ENCODE measurements at regions not wholly inside any gene's neighbourhood (a gene's known extent, or its start where the extent isn't known, plus 50 kb on each side); places are given as distances from the start of the nearest gene placed in this dataset.

DNA sequence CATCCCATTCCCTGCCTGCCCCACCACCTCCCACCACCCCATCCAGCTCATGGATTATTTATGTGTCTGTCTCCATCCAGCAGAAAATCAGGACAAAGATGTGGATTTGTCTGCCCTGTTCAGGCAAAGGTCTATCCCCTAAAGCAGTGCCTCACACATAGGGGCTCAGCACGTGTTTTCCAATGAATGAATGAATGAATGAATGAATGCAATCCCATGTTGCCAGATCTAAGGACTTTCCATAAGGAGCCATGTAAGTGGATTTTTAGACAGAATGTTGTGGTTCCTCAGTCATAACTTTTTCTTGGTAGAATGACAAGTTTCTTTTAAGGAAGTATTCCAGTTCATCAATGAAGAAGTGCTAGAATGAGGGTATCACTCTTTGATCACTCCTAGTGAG lies 133.7 kb downstream of the RNASET2 start:
- DNase-seq (ENCODE audit: low spot score) = no peak
- no peaks in the 10 kb centered on the region for H3K4me1 ChIP-seq (ENCODE audit: insufficient read depth, low read length)
- H4K20me1 ChIP-seq (ENCODE audit: insufficient read depth, low read length) = no peaks in the 10 kb centered on the region
- no peak overlapping the region for H2AFZ ChIP-seq (ENCODE audit: low read length)
- H3K9me3 ChIP-seq (ENCODE audit: low read length) = no peaks in the 10 kb centered on the region
- FAIRE-seq = no peak
- H3K36me3 ChIP-seq (replicated peaks in 1 of 2; ENCODE audit: control insufficient read depth in 1 of 2, insufficient read depth in 2 of 2, low read length in 2 of 2) = no peaks in the 10 kb centered on the region
- no peaks in the 10 kb centered on the region for H3K79me2 ChIP-seq (ENCODE audit: insufficient read depth, low read length)
- no peaks in the 10 kb centered on the region; a peak in 1 of 5 replicates for H3K27me3 ChIP-seq (ENCODE audit: control insufficient read depth in 1 of 2, insufficient read depth in 2 of 2, low read length in 2 of 2)
- H3K9ac ChIP-seq (ENCODE audit: insufficient read depth, low read depth, low read length) = no peak overlapping the region
- in situ Hi-C loops (cut with HindIII; ENCODE audit: extremely low pct_ligation_motif_present, low pct_unique_long_range_greater_than_20kb) (no loop called here), intact Hi-C loops (cut with micrococcal nuclease; ENCODE audit: unreplicated experiment) (no loop called here)
- no peak overlapping the region for H3K4me2 ChIP-seq (ENCODE audit: low read depth, low read length)
- H3K4me3 ChIP-seq (replicated peaks in 1 of 3; ENCODE audit: insufficient read depth in 1 of 3, low read depth in 2 of 3, low read length in 3 of 3) = no peak overlapping the region
- ChIA-PET POLR2A (no interaction called here), CTCF (ENCODE audit: low intra/inter-chr PET ratio, low total read pairs) (no interaction called here)
- TF ChIP-seq, protein P1, sequence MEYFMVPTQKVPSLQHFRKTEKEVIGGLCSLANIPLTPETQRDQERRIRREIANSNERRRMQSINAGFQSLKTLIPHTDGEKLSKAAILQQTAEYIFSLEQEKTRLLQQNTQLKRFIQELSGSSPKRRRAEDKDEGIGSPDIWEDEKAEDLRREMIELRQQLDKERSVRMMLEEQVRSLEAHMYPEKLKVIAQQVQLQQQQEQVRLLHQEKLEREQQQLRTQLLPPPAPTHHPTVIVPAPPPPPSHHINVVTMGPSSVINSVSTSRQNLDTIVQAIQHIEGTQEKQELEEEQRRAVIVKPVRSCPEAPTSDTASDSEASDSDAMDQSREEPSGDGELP (IDR thresholded peaks at IDR 0.05; ENCODE audit: borderline replicate concordance, low read depth) = no peak
- TF ChIP-seq EHMT2 (IDR thresholded peaks at IDR 0.05; ENCODE audit: borderline replicate concordance, low read depth, low read length) (no peak), ZNF782 (CRISPR knock-in tag; IDR thresholded peaks at IDR 0.05; ENCODE audit: borderline replicate concordance) (no peak), ZNF607 (CRISPR knock-in tag; IDR thresholded peaks at IDR 0.05; ENCODE audit: borderline replicate concordance) (no peak), PHF8 (CRISPR knock-in tag; IDR thresholded peaks at IDR 0.05) (no peak), KDM5A (IDR thresholded peaks at IDR 0.05; ENCODE audit: borderline replicate concordance, low read length) (no peak), GATAD2A (CRISPR knock-in tag; IDR thresholded peaks at IDR 0.05) (no peak), ZNF749 (CRISPR knock-in tag; IDR thresholded peaks at IDR 0.05; ENCODE audit: borderline replicate concordance) (no peak), HMGA1 (CRISPR knock-in tag; conservative IDR thresholded peaks at IDR 0.05) (no peak), KDM1A (CRISPR knock-in tag; IDR thresholded peaks at IDR 0.05) (no peak)
- TF ChIP-seq, protein P2, sequence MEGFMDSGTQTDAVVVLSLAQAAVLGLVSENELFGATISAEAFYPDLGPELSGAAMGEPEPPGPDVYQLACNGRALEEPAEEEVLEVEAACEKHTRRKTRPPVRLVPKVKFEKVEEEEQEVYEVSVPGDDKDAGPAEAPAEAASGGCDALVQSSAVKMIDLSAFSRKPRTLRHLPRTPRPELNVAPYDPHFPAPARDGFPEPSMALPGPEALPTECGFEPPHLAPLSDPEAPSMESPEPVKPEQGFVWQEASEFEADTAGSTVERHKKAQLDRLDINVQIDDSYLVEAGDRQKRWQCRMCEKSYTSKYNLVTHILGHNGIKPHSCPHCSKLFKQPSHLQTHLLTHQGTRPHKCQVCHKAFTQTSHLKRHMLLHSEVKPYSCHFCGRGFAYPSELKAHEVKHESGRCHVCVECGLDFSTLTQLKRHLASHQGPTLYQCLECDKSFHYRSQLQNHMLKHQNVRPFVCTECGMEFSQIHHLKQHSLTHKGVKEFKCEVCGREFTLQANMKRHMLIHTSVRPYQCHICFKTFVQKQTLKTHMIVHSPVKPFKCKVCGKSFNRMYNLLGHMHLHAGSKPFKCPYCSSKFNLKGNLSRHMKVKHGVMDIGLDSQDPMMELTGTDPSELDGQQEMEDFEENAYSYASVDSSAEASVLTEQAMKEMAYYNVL (CRISPR knock-in tag; IDR thresholded peaks at IDR 0.05; ENCODE audit: borderline replicate concordance) = no peak
- TF ChIP-seq, protein P3, sequence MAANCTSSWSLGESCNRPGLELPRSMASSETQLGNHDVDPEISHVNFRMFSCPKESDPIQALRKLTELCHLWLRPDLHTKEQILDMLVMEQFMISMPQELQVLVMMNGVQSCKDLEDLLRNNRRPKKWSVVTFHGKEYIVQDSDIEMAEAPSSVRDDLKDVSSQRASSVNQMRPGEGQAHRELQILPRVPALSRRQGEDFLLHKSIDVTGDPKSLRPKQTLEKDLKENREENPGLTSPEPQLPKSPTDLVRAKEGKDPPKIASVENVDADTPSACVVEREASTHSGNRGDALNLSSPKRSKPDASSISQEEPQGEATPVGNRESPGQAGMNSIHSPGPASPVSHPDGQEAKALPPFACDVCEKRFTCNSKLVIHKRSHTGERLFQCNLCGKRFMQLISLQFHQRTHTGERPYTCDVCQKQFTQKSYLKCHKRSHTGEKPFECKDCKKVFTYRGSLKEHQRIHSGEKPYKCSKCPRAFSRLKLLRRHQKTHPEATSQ (CRISPR knock-in tag; IDR thresholded peaks at IDR 0.05; ENCODE audit: borderline replicate concordance) = no peak
- TF ChIP-seq, protein P4, sequence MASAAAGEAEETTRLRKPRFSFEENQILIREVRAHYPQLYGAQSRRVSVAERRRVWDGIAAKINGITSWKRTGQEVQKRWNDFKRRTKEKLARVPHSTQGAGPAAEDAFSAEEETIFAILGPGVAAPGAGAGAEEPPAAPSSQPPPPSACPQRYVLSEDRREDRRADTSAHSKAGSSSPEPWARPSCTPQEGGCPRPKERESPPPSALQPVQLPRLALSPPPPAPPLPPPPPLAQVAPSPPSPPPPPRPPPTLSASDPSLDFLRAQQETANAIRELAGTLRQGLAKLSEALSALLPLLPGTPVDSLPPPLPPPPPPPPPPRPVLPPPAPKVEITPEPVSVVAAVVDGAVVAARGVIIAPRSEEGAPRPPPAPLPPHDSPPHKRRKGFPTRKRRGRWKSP (CRISPR knock-in tag; IDR thresholded peaks at IDR 0.05) = no peak
- TF ChIP-seq, protein P5, sequence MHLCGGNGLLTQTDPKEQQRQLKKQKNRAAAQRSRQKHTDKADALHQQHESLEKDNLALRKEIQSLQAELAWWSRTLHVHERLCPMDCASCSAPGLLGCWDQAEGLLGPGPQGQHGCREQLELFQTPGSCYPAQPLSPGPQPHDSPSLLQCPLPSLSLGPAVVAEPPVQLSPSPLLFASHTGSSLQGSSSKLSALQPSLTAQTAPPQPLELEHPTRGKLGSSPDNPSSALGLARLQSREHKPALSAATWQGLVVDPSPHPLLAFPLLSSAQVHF (CRISPR knock-in tag; IDR thresholded peaks at IDR 0.05) = no peak
- TF ChIP-seq, protein P6, sequence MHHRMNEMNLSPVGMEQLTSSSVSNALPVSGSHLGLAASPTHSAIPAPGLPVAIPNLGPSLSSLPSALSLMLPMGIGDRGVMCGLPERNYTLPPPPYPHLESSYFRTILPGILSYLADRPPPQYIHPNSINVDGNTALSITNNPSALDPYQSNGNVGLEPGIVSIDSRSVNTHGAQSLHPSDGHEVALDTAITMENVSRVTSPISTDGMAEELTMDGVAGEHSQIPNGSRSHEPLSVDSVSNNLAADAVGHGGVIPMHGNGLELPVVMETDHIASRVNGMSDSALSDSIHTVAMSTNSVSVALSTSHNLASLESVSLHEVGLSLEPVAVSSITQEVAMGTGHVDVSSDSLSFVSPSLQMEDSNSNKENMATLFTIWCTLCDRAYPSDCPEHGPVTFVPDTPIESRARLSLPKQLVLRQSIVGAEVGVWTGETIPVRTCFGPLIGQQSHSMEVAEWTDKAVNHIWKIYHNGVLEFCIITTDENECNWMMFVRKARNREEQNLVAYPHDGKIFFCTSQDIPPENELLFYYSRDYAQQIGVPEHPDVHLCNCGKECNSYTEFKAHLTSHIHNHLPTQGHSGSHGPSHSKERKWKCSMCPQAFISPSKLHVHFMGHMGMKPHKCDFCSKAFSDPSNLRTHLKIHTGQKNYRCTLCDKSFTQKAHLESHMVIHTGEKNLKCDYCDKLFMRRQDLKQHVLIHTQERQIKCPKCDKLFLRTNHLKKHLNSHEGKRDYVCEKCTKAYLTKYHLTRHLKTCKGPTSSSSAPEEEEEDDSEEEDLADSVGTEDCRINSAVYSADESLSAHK (CRISPR knock-in tag; IDR thresholded peaks at IDR 0.05; ENCODE audit: borderline replicate concordance) = no peak
- no TSS peak for BruUV-seq (replicated peaks)
- H3K27ac ChIP-seq (ENCODE audit: extremely low read length, insufficient read depth, low read length) = no peak overlapping the region
- 0% methylated on average over 1 of the region's 1 CpG for whole genome bisulfite sequencing (ENCODE audit: low lambda C conversion rate)
- no peak for ATAC-seq

Data from HepG2 (cell line).